ENCODE measurements at regions not wholly inside any gene's neighbourhood (a gene's known extent, or its start where the extent isn't known, plus 50 kb on each side); places are given as distances from the start of the nearest gene placed in this dataset.
"Not testable (repeated sequence)": the region's sequence is repeated elsewhere in the genome, so short reads cannot be mapped to it uniquely, and the experiment has no call there.

DNA sequence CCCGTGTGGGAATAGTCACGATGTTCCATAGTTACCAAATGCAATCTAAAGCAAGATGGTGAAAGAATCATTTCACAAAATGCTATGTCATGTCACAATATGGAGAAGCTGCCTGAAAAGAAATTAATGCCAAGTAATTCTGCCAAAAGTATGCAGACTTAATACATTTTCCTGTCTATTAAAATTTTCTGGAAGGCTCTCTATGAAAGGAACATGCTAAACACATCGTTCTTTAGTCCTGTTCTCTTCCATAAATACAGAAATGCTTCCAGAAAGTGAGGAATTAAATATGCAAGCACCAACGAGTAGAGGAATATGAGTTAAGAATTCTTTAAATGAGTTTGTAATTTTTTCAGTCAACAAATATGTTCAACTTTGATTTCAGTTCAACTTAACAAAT is 266.8 kb upstream of the CRBN start:
- no peak for DNase-seq

DNA sequence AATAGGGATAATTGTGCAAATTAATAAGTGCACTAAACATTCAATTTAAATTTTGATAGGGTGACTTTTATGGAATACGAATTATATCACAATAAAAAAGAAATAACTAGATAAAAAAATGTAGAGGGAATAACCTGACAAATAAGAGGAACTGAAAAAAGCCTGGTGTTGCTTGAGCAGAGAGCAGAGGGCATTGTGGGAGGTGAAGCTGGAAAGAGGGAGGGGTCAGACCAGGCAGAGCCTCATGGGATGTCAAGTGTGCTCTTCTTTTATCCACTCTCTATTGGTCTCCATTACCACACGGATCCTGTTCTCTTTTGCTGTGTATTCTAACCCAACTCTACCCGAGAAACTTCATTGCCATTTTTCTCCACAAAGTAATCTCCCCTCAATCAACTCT is 264.0 kb upstream of the CRBN start:
- DNase-seq, result no peak

DNA sequence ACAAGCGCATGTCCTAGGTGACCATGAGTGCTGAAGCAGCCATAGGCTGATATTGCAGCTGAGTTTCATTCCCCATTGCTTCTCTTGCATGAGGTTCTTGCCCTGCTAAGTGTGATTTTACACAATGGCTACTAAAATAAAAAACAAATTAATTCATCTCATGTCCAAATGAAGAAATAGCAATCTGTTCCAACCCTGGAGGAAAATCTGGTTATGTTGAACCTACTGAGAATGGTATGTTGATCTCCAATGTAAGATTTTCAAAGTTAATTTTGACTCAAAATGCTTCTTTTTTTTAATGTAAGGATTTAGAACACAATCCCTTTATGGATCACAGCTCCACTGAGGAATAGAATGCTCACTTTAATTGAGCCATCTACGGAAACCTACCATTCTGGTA is 254.2 kb upstream of the CRBN start:
- DNase-seq, result no peak

DNA sequence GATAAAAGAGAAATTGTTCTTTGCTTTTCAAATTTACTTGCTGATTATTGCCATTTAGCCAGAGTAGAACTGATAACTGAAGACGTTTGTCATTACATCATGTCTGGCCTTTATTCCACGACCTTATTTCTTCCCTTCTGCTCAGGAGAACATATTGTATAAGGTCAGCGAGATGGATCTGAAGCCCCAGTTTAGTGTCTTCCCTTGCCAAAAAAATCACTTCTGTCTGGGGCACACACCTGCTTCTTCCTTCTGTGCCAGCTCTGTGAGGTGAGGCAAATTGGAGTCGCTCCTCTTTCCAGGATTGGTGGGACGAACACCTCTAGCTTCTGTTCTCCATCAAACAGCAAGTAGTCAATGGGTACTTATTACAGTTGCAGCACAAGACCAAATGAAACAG is 250.3 kb upstream of the CRBN start:
- no peak for DNase-seq

DNA sequence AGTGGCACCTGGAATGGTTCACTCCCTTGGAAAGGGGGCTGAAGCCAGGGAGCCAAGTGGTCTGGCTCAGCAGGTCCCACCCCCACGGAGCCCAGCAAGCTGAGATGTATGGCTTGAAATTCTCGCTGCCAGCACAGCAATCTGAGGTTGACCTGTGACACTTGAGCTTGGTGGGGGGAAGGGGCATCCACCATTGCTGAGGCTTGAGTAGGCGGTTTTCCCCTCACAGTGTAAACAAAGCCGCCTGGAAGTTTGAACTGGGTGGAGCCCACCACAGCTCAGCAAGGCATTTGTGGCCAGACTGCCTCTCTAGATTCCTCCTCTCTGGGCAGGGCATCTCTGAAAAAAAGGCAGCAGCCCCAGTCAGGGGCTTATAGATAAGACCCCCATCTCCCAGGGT is 228.2 kb upstream of the CRBN start:
- not testable (repeated sequence) for DNase-seq

DNA sequence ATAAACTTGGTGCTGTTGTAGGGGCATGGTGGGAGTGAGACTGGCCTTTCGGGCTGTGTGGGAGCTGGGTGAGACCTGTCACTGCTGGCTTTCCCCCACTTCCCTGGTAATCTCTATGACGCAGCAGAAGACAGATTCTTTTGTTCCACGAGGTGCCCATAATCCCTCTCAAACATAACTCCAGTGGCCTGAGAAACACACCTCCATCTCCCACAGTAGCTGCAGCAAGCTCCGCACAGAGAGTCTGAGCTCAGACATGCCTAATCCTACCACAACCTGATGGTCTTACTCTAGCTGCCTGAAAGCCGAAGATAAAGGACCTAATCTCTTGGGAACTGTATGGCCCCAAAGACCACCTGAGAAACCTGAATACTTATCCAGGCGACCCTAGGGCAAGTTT is 225.6 kb upstream of the CRBN start:
- no peak for DNase-seq

DNA sequence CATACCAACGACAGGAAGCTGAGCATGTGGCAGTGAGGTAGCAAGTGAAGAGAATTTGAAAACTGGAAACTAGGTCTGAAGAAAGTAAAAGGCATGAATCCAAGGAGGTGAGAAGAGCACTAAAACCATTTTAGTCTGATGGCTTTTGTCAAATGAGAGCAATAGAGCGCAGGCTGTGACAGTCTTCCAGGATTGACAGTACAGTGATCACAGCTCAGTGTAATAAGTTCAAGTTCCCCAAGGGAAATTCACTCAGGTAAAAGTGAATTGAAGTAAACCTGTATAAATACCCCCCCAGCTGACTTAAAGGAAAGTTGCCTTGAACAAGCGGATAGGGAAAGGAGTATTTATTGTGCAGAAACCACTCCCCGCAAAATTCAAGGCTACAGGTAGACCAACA is 224.2 kb upstream of the CRBN start:
- no peak for DNase-seq

DNA sequence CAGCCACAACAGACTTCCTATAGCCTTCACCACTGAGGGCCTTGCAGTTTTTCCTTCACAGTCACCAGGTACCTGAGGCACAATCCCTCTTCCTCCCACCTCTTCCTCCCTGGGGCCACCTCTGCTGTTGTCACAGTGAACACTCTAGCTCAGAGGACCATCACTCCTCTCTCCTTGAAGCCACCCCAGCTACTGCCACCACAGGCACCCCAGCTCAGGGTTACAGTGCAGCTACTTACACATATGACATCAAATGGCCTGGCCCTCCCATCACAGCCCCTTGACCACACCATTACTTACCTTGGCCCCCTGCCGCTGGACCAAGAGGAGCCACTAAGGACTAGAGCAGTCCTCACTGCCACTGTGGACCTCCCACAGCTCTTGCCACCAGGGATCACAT is 213.5 kb upstream of the CRBN start:
- no peak for DNase-seq

DNA sequence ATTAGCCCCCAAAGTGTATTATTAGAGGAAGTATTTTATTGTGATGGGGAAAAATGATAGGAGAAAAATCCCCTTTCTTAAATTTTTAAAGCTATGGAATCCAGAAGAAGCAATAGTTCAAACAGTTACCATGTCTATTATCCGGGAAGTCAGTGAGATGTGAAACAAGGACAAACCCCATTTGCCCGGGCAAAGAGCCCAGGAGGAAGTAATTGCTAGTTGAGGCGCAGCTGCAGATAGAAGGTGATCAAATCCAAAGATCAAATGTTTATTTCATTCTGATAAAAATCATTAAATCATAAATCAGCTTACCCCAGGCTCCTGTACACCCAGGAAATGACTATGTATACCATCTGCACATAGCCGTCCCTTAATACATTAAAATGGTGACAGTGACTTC is 204.0 kb upstream of the CRBN start:
- DNase-seq, result no peak

DNA sequence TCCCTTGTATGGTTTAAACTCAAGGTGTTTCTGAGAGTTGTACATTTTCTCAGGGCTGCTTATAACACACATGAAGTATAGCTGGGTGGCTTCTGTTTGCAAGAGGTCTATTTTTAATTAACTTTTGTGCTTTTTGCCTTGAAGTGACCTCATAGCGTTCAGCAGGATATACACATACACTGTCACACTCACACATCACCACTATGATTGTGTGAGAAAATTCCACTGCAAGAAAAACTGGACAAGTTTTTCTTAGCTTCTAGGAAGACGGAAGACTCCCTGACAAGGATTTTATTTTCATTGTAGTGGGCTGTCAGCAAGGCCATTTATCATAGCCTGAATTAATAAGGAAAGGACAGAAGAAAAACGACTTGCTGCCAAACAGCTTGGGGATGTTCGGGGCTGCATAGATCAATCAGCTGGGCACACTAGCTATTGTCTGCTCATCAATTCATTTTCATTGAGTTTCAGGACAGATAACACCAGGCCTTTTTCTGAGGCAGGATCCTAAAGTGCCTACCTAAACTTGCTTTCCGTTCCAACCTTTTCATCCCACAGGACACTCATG is 192.8 kb upstream of the CRBN start:
- no peak for DNase-seq

DNA sequence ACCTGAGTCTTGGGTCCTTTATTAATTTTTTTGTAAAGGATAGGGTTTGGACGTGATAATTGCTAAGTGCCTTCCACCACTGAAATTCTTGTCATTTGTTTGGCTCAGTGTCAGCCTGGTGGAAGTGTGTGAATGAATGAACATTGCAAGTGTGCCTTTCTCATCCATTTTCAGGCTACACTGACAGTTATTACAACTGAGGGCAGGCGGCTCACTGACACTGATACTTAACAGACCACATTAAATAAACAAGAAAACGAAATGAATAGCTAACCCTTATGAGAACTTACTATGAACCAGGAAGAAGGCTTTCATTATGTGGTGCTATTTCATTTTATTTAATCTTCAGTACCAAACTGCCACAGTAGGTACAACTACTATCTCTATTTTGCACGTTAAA is 188.8 kb upstream of the CRBN start:
- DNase-seq, result no peak

DNA sequence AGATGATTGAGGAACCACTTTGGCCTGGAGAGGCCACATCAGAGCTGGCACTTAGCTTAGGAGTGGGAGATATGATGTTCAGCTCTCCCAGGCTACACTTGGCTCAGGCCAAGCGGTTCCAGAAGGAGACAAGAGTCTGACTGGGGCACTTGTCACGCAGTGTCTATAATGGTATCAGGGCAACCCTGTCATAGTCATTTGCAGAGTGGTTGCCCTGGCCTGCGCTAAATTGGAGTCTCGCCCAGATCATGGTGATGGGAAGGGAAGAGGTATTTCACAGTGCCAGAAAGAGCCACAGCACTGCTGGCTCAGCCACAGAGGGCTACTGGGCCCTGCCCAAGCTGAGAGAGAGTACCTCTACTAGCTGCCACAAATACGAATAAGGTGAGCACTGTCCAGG is 186.9 kb upstream of the CRBN start:
- DNase-seq, result no peak

DNA sequence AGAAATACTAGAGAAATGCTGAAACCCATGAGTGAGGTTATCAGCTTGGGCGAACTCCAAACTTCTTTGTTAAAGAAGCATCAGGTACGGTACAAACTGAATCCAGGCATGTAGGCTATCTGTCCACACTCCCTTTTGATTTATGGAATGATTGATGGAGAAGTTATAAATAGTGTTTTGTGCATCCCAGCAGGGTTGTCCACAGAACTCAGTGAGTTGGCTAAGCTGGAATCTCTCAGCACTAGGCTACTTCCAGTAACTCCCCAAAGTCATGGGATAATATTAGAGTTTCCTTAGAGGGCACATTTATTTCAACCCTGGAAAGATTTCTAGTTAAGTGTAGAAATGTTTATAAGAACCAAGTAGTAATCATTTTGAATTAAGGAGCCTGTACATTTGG is 186.2 kb upstream of the CRBN start:
- DNase-seq, result no peak

DNA sequence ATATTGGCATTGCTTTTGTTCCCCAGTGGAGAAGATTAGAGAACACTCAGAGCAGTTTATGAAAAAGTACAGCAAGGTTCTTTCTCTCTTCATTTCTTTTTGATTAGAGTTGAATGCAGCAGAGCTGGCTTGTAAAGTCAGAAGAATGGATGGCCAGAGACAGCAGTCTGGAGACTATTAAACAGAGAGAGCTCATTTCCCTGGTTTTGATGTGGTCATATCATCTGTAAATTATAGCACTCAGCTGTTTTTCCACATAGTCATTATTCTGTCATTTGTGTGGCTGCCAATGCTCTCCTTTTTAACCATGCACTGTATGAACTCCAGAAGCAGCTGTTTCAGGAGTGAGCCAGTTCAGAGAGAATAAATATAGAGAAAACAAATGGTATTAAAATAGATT is 177.4 kb upstream of the CRBN start:
- peak; percentile 95 for DNase-seq

DNA sequence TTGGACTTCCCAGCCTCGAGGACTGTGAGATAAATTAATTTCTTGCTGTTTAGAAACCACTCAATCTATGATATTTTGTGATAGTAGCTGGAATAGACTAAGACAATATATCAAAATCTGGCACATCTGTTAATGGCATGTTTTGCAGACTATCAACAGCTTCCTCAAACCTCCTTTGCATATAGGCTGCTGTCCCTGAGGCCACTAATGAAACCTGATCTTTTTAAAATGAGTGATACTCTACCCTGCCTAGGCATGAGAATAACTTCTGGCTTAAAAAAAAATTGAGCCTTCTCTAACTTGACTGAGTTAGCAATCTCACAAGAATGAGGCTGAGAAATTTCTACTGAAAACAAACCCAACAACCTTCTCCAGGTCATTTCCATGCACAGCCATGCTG is 176.0 kb upstream of the CRBN start:
- DNase-seq, result no peak

DNA sequence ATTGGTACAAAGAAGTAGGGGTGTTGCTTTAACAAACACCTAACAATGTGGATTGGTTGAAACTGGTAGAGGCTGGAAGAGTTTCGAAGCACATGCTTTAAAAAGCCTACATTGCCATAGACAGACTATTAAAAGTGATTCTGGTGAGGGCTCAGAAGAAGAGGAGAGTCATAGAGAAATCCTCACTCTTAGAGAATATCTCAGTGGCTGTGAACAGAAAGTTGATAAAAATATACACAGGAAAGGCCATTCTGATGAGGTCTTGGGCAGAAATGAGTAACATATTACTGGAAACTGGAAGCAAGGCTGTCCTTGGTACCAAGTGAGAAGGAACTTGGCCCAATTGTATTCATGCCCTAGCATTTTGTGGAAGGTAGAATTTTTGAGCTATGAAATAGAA is 173.7 kb upstream of the CRBN start:
- no peak for DNase-seq

DNA sequence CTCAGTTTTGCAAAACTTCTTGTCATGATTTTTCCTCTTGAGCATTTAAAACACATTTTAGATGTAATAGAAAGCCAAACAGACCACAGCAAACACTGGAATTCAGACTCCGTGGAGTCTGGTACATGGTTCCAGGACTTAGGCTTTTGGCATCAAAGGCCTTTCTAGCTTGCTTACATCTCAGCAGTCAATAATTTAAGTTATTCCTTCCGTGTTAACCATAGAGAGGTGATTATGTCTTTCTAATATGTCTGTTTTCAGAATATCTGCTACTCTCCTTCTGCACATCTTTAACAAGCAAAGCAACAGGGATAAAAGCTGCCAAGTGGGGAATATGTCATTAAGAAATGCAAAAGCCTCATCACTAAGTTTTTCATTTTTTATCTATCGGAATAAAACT is 171.7 kb upstream of the CRBN start:
- DNase-seq, result peak; percentile 50

DNA sequence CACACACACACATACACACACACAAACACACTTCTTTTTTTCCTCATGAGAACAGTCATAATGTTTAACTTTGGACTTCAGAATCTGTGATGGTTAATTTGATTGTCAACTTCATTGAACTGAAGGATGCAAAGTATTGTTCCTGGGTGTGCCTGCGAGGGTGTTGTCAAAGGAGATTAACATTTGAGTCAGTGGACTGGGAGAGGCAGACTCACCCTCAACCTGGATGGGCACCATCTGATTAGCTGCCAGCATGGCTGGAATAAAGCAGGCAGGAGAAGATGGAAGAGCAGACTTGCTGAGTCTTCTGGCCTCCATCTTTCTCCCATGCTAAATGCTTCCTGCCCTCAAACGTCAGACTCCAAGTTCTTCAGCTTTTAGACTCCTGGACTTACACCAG is 167.6 kb upstream of the CRBN start:
- not testable (repeated sequence) for DNase-seq

DNA sequence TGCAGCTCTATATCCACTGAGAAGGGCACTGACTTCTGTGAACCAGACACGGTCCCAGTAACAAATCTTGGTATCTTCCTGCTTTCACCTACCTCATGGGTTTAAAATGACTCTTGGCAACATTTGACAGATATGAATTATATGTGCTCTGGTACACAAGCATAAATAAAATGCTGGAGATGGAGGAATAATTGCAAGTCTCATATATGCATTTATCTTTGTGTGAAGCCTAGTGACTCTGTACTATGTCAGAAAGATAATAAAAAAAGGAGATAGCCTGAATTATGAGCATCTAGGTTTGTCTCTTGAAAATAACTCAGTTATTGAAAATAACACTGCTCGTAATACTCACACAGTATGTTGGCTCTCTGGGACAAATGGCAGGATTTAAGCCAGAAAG is 167.1 kb upstream of the CRBN start:
- DNase-seq, result no peak

DNA sequence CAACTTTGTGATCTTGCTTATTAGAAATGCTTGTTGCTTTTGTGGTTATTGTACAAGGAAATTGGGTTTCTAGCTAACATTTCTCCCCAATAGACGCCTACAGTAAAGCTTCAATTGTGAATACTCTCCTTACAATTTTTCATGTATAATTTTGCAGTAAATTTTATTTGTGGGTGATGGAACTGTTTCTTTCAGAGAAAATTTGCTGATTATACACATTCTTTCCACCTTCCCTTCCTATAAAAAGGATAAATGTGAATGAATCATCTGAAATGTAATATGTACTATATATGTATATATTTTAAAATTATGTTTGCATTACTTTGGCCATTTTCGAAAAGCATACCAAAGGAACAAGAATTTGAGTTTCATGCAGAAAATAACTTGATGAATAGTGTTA is 162.7 kb upstream of the CRBN start:
- no peak for DNase-seq

DNA sequence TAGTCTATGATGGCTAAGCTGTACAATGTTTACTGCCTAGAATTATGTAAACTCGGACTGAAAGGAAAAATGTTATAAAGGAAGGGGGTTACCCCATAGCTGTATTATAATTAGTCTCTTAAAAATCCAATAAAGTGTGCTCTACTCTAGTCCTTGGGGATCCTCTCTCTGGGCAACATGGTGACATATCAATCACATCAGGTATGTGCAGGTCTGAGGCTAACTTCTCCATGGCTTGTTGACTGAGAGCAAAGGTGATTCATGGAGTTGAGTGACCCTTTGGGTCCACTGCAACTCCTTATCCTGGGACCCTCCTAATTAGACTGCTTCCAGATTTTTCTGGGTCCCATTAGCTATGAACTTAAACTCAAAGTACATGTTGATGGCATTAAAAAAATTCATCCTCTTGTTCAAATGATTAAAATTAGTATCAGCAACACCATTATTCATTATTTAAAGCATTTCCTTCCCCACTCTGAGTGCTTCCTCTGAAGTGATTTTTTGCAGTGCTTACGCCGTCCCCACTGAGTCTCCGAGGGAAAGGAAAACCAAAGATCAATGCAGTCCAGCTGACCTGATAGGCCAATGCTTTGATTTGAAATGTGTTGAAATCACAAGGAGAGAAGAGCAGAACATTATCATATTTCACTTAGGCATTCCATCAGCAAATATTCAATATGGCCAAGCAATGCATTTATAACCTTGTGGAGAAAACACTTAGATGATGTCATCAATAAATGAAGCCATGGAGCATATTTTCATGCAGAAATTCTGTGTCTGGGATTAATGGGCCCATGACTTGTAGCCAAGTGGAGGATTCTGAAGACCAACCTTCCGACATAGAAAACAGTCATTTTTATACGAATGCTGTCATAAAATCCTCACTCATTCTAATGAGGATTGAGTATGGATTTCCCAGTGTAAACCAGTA is 161.7 kb upstream of the CRBN start:
- no peak for DNase-seq

DNA sequence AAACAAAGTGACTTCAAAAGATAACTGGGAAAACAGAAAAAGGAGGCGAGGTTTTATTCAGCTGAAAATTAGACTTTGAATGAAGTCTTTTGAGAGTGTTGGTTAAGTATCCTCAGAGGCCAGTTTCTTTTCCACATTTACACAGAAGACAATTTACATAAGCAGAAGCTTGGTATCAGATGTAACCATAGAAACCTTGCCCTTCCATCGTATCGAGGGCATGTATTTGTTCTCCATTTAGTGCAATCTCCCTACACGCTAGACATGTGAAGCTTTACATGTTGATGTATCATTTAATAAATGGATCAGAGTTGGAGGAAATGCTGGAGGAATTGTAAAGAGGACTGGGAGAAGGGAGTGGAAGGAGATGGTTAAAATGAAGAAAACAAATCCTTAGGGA is 161.0 kb upstream of the CRBN start:
- DNase-seq, result no peak

DNA sequence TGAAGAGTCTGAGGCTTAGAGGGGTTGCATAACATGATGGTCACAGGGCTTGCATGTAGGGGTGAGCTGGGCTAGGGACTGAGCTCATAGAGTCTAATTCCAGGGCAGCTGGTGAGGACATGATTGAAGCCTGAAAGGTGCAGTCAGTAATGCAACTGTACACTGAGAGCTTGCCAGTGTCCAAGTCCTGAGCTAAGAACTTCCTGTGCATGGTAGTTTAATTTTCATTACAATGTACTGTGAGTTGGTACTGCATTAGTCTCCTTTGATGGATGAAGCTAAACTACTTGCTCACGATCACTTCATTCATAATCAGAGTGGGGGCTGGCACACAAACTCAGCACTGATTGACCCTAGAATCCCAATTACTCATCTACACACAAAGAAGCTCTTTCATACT is 156.4 kb upstream of the CRBN start:
- no peak for DNase-seq

DNA sequence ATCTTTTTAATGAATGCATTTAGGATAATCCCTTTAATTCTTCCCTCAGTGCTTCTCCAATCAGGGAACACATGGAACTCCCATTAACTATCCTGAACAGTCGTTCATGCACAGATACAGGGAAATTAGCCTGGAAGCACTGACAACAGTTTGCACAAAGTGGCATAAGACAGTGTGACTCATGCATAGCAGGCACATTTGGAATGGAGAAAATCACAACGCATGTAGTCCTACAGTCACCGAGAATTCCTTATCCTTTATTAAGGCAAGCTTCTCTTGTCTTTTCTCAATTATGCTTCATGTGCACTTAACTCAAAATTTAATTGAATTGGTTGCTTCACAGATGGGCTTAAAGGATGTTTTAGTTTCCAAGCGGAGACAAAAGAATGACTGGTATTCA is 155.0 kb upstream of the CRBN start:
- DNase-seq, result no peak

All from skin of body (tissue), 1 donor.